GM12865 (cell line): ENCODE measurements at regions not wholly inside any gene's neighbourhood (a gene's known extent, or its start where the extent isn't known, plus 50 kb on each side); places are given as distances from the start of the nearest gene placed in this dataset.

Experiments used
- DNase-seq: peaks from one replicate; pipeline ENCODE4 v3.0.0; 2010; ENCODE audit warnings: low read depth
- H3K4me3 ChIP-seq: 2 replicates; pipeline ENCODE4 v1.5.1; 2011; ENCODE audit warnings: mild to moderate bottlenecking, low read depth, low read length, control low read depth
- CTCF ChIP-seq: IDR thresholded peaks from 2 replicates; pipeline ENCODE4 v1.5.1; 2011; ENCODE audit warnings: low read length, control low read depth, low read depth, inconsistent platforms; ENCODE audit not compliant: insufficient read depth; ENCODE audit errors: missing control alignments

DNA sequence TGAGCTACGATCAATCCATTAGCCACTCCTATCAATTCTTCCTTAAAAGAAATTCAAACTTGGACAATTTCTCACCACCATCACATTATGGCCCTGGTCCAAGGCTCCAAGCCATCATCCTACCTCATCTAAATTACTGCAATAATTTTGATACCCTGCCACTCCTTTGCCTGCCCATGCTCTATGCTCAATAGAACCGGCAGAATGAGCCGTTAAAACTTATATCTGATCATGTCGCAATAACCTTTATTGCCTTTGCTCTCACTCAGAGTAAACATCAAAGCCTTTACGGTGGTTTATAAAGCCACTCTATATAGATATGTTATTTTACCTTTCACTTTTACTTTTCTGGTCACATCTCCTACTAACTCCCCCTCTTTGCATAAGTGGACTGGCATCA lies 2392.1 kb upstream of the RAG2 start:
- no peak for DNase-seq
- no peak overlapping the region for H3K4me3 ChIP-seq
- TF ChIP-seq CTCF, result no peak

DNA sequence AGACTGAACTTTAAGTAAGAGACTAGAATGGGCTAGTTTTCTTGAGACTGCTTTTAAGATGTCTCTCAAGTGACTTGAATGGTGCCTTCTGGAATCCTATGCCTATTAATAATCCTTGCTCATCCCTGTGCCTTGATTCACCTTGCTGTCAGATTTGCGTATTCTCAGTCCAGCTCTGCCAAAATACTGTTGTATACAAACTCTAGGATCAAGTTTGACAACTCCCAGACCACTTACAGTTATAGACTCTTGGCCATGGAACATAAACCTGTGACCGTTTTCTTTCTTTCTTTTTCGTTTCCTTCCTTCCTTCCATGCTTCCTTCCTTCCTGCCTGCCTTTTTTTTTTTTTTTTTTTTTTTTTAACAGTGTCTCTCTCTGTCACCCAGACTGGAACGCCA lies 2390.9 kb upstream of the RAG2 start:
- no peak overlapping the region for H3K4me3 ChIP-seq
- no peak for DNase-seq
- no peak for TF ChIP-seq CTCF

DNA sequence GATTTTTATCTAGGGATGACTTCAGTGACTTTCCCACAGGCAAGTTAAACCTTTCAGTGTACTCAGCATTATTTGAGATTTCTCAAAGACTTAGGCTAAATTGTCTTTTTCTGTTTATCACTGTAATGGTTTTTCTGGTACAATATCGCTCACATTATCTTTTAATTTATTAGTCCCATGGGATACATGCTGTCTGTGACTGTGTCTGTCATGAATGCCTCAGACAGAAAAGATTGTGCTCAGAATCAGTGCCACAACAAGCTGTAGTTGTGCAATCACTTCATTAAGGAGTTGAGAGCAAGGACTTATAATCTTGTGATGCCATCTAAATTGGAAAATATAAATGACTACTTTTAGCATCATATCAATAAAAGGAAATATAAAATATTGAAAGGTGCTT lies 2374.2 kb upstream of the RAG2 start:
- no peak for DNase-seq
- H3K4me3 ChIP-seq, result no peak overlapping the region
- no peak for TF ChIP-seq CTCF

DNA sequence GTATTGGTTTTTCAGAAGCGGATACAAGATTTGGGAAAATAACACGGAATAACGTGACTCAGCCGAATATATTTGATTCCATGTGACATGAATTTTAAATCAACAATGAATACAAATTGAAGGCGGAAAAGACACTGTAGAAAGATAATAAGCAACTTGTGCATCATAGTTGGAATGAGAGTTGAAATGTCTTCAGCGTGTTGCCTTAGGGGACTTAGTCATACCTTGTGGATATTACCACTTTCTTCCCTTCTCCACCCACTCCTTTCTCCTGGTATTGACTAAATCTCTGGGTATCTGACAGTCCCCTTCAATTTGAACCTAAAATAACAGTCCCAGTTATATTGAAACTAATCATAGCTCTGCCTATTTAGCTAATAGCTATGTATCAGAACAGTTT lies 2373.1 kb upstream of the RAG2 start:
- TF ChIP-seq CTCF, result no peak
- no peak overlapping the region for H3K4me3 ChIP-seq
- DNase-seq, result no peak

- no peak for TF ChIP-seq CTCF
- DNase-seq, result no peak
- H3K4me3 ChIP-seq, result no peak overlapping the region
Measured at GRCh38 chr11:38968951-38969350, 2370.9 kb upstream of the RAG2 start.

DNA sequence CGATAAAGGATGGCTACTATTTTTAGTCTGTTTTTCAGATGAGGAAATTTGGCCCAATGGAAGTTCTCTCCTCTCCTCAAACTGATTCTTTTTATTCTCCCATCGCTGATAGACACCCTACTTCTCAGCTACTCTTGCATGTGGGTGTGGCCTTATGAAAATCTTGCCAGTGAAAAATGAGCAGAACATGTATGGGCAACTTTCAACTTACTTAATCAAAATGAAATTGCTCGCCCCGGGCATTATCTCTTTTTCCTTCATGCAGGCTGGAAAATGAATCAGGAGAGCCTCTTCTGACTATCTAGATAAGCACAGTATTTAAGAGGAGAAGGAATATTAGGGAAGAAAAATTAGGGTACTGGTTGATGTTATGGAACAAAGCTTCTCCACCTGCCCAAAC lies 2354.7 kb upstream of the RAG2 start:
- no peak for TF ChIP-seq CTCF
- DNase-seq, result no peak
- no peak overlapping the region for H3K4me3 ChIP-seq

- H3K4me3 ChIP-seq, result no peak overlapping the region
- DNase-seq, result no peak
- TF ChIP-seq CTCF, result no peak
Measured at GRCh38 chr11:38950867-38951266, 2352.8 kb upstream of the RAG2 start.
